HuH-7.5 (cell line): ENCODE measurements at regions not wholly inside any gene's neighbourhood (a gene's known extent, or its start where the extent isn't known, plus 50 kb on each side); places are given as distances from the start of the nearest gene placed in this dataset.
"Not testable (repeated sequence)": the region's sequence is repeated elsewhere in the genome, so short reads cannot be mapped to it uniquely, and the experiment has no call there.

Experiments used
- DNase-seq: peaks from one replicate; pipeline ENCODE4 v3.0.0; 2011; ENCODE audit warnings: low spot score

DNA sequence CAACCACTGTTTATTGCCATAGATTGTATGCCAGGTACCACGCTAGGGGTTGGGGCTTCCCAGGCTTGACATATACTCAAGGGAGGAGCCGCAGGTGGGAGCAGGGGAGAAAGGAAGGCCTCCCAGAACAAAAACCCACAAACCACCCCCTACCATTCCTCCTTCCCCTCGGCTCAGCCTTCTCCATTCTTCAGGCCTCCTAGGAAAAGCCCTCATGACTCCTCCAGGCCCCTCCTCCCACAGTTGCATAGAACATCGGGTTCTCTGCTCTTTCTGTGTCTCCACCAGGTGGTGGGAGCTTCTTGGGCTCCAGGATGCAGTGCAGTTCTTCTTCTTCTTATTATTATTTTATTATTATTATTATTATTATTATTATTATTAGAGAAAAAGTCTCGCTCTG is 80.3 kb downstream of the ZFP36L2 start:
- no peak for DNase-seq

DNA sequence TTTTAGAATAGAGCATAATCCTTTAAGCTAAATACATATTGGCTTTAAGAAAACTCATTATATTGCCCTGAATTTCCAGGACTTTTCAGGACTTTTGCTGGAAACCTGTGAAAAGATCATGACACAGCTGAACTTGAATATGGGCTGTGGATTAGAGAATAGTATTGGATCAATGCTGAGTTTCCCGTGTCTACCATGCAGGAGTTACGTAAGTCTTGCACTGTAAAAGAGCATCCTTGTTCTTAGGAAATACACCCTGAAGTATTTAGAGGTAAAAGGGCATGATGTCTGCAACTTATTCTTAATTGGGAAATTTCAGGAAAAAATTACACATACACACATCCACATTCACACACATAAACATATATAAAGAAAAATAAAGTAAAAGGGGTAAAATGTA is 82.1 kb downstream of the ZFP36L2 start:
- no peak for DNase-seq

GRCh38 chr2:43143756-43144155 is 82.7 kb downstream of the ZFP36L2 start:
- no peak for DNase-seq

DNA sequence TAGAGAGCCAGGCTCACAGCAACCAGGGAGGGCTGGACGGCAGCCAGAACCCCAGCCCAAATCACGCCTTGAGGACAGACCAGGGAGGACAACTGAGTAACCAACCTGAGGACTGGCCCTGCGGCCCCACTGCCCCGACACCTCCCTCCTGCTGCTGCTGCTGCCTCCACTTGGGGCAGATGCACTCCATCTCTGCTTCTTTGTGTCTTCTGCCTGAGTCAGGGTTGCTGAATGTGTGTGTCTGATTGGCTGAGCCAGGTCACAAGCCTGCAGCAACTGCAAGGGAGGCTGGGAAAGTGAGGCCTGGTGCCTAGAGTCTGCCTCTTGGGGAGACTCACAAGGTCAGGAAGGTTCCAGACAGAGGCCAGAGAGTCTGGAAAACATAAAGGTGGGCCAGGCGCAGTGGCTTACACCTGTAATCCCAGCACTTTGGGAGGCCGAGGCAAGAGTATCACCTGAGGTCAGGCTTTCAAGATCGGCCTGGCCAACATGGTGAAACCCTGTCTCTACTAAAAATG is 83.4 kb downstream of the ZFP36L2 start:
- no peak for DNase-seq

- not testable (repeated sequence) for DNase-seq
These were observed 84.7 kb downstream of the ZFP36L2 start for GRCh38 chr2:43141636-43142151.

- no peak for DNase-seq
These were observed 86.3 kb downstream of the ZFP36L2 start for GRCh38 chr2:43139996-43140621.

DNA sequence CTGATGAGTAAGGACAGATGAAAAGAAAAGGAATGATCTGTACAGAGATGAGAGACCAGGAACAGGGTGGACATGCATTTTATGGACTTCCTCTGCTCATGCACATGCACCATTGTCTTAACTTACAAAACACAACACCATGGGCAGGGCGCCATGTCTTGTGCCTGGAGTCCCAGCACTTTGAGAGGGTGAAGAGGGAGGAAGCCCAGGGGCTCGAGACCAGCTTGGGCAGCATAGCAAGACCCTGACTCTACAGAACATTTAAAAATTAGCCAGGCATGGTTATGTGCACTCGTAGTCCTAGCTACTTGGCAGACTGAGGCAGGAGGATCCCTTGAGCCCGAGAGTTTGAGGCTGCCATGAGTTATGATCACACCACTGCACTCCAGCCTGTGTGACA is 86.9 kb downstream of the ZFP36L2 start:
- DNase-seq: no peak

- no peak for DNase-seq
These were observed 88.0 kb downstream of the ZFP36L2 start for GRCh38 chr2:43138441-43138840.

DNA sequence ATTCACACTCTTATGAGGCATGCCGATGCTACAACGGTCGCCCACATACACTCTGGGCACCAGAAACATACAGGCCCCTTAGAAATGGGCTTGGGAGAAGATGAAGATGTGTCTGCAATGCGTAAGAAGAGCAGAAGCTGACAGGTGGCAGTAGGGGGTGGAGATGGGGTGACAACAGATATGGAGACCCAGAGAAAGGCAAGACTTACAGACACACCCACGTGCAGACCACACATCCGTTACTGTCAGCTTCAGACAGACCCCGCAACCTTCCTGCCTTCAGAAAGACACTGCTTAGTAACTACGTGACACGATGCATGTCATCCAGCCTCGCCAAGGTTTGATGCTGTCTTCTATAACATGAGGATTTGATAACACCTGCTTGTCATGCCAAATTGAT is 89.5 kb downstream of the ZFP36L2 start:
- no peak for DNase-seq

DNA sequence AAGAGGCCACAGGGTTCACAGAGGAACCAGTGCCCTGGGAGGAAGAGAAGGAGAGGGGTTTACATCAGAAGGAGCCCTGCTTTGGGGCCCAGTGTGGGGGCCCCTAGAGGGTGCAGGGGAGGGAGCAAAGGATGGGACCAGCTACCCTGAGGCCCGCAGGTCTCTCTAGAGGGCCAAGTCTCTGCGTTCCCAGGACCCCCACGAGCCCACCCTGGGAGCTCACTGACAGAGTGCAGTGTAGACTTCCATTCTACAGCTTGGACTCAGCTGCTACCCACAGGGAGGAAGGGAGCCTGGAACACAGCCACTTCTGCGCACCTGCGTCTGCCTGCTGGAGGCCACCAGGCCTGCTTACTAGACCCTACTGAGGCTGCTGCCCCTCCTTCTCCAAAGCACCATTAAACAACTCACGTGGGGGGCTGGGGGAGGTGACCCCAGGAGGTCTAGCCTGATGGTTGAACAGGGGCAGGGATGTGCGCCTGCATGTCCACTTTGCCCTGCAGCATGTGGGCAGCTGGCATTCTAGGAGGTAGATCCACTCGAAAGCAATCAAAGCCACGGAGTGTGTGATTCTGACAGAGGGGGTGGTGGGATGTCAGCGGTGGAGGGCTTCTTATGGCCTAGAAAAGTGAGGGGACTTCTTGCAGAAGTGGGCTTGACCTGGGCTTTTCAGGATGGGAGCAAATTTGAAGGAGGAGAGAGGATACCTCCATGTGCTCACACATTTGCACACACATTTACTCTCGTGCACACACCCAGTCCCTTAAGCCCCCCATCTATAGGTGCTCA is 90.2 kb downstream of the ZFP36L2 start:
- no peak for DNase-seq

DNA sequence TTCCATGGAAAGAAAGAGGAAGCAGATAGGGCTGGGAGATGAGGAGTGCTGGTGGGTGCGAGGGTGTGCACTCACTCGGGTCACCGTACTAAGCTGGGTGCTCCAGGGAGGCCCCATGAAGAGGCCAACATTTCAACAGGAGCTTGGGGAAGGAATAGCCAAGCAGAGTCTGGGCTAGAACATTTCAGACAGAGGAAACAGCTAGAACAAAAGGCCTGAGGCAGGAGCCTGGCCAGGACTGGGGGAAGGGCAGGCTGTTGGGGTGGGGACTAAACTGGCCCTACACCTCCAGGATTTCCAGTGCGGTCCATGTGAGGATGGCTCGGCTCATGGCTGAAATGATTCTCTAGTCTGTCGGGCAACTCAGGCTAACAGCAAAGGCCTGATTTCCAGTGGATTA is 90.8 kb downstream of the ZFP36L2 start:
- DNase-seq: no peak

DNA sequence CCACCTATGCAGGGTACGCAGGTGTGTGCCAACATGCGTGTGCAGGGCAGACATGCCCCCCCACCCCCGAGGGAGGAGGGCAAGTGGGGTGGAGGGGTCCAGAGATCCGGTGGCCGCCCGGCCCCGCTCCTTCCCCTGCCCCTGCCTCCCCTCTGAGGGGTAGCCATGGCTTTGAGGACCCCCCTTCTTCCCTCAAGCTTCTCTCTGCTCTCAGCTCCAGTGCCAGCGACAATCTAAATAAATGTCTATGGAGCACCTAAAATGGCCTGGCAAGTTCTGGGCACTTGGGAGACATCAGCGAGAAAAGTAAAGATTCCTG is 91.9 kb downstream of the ZFP36L2 start:
- DNase-seq: no peak

DNA sequence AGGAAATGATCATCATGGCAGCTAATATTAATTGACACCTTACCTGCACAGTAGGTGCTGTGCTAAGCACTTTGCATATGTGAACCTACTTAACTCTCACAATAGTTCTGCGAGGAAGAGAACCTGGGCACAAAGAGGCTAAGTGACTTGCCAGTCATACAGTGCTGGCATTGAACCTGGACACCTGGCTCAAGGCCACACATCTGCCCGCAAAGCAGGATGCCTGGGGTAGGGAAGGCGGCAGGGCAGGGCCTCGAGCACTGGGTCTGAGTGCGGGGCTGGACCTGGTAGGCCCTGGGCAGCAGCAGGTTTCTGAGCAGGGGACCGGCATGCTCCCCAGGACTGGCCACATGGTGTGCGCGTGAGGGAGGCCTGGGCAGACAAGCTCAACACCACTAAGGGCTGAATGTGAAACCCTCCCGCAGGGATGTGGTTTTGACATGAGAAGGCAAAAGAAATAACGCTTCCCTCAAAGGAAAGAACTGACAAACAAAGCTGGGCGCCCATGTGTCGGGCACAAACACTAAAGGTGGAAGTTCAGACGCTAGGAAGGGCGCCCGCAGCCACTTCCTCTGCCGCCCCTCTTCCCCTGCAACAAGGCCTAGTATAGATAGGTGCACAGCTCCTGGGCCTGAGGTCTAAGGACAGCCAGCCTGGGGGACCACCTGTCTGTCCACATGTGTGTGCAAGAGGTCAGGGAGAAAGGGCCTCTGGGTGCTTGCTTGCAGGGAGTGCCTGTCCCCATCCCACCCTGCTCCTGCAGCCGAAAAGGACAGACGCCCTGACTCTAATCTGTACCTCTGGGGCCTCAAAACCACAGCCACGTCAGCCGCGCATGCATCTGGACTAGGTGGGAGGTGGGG is 92.5 kb downstream of the ZFP36L2 start:
- DNase-seq: no peak

DNA sequence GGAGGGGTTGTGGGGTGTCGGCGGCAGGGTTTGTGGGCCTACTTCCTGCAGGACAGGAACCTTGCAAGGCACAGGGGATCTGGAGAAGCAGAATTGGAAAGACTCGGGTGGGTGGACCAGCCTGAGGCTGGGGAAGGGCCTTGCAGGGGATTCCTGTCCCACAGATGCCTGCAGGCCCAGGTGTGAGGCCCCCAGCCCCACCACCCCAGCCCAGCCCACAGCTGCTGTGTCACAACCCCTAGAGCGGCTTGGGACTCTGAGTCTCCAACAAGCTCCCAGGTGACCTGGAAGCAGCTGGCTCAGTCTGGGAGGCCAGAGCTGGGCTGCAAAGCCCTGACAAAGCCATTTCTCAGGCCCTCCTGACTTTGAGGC is 93.1 kb downstream of the ZFP36L2 start:
- DNase-seq: no peak

DNA sequence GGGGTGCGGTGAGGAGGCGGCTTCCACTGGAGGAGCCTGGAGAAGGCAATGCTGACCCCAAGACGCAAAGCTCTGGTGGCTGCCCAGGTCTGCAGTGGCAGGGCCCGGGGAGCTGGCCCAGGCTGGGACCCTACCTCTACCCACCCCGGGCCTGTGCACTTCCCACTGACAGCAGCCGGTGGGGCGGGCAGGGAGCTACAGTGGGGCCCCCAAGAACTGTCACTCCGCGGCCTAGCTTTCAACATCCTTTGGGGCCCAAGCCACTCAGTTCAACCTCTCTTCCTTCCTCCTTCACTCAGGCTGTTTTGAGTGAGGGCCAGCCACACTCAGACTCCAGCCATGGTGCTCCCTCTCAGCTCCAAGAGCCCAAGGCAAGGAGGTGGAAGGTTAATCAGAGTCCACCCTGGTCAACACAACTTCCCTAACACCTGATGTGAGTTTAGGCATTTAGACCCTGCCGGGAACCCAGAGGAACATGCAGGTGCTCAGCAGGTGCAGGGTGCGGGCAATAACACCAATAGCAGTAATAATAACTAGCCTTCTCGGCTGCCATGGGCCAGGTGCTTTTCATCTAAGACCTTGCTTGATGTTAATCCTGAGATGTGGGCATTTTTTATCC is 93.6 kb downstream of the ZFP36L2 start:
- no peak for DNase-seq

- no peak for DNase-seq
These were observed 94.3 kb downstream of the ZFP36L2 start for GRCh38 chr2:43131890-43132682.

GRCh38 chr2:43131051-43131889 is 95.1 kb downstream of the ZFP36L2 start:
- DNase-seq: peak; percentile 42

- DNase-seq: no peak
These were observed 95.9 kb downstream of the ZFP36L2 start for GRCh38 chr2:43130548-43130875.

- DNase-seq: no peak
These were observed 96.5 kb downstream of the ZFP36L2 start for GRCh38 chr2:43129676-43130547.

- no peak for DNase-seq
These were observed 97.8 kb downstream of the ZFP36L2 start for GRCh38 chr2:43128559-43128955.
